HL-60 (cell line): ENCODE measurements at regions not wholly inside any gene's neighbourhood (a gene's known extent, or its start where the extent isn't known, plus 50 kb on each side); places are given as distances from the start of the nearest gene placed in this dataset.

Source experiments
- DNase-seq, 2 experiments: peaks; one replicate each; pipeline ENCODE4 v3.0.0-alpha.2; 2010 to 2020; ENCODE audit warnings: low read depth in 1 of 2, low spot score in 1 of 2
- H3K27ac ChIP-seq: fragments of 250-450 bp; sonication (Bioruptor Pico); replicated peaks from 2 replicates; pipeline ENCODE4 v1.5.1; 2020; ENCODE audit warnings: mild to moderate bottlenecking, moderate library complexity
- H3K27me3 ChIP-seq: fragments of 250-450 bp; sonication (Bioruptor Pico); 2 replicates; pipeline ENCODE4 v1.5.1; 2021; ENCODE audit warnings: mild to moderate bottlenecking, moderate library complexity; ENCODE audit not compliant: insufficient read depth, poor library complexity, severe bottlenecking
- H3K4me3 ChIP-seq: replicated peaks from 2 replicates; pipeline ENCODE4 v1.5.1; 2011; ENCODE audit warnings: mild to moderate bottlenecking, control low read depth, low read length; ENCODE audit not compliant: insufficient read depth
- GABPA ChIP-seq: IDR thresholded peaks from 2 replicates; pipeline ENCODE4 v1.6.1; 2012; ENCODE audit warnings: low read depth
- POLR2AphosphoS5 ChIP-seq: IDR thresholded peaks from 2 replicates; pipeline ENCODE4 v1.6.1; 2012; ENCODE audit warnings: low read depth
- SPI1 ChIP-seq: IDR thresholded peaks from 2 replicates; pipeline ENCODE4 v1.6.1; 2012; ENCODE audit warnings: low read depth, mild to moderate bottlenecking, borderline replicate concordance
- TF ChIP-seq, protein P1 (sequence below): IDR thresholded peaks from 2 replicates; pipeline ENCODE4 v1.6.1; 2012; ENCODE audit warnings: low read depth; ENCODE audit not compliant: insufficient replicate concordance
- TF ChIP-seq, protein P2 (sequence below): IDR thresholded peaks from one replicate; pipeline ENCODE4 v1.5.1; 2011; ENCODE audit warnings: low read length, control low read depth, inconsistent platforms; ENCODE audit not compliant: insufficient read depth

DNA sequence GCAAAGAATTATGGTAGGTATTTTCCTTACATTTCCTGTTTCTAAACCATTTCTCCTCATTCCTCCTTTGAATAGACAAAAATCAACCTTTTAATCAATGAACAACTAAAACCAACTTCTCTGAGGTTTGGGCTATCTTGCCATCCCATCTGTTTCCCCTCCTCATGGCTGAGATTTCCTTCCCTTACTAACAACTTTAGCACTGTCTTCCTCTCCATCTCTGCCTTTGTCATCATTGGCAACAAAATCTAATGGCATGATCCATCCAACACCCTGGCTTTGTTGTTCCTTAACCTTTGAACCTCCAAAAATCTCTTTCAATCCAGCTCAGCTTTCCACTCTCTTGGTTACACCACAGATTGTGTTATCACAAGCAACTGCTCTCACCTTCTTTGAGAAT is 95.3 kb upstream of the FAM136A start:
- Histone ChIP-seq H3K4me3 (no peak overlapping the region), H3K27ac (no peak overlapping the region), H3K27me3 (no peaks in the 10 kb centered on the region)
- TF ChIP-seq, protein P1, sequence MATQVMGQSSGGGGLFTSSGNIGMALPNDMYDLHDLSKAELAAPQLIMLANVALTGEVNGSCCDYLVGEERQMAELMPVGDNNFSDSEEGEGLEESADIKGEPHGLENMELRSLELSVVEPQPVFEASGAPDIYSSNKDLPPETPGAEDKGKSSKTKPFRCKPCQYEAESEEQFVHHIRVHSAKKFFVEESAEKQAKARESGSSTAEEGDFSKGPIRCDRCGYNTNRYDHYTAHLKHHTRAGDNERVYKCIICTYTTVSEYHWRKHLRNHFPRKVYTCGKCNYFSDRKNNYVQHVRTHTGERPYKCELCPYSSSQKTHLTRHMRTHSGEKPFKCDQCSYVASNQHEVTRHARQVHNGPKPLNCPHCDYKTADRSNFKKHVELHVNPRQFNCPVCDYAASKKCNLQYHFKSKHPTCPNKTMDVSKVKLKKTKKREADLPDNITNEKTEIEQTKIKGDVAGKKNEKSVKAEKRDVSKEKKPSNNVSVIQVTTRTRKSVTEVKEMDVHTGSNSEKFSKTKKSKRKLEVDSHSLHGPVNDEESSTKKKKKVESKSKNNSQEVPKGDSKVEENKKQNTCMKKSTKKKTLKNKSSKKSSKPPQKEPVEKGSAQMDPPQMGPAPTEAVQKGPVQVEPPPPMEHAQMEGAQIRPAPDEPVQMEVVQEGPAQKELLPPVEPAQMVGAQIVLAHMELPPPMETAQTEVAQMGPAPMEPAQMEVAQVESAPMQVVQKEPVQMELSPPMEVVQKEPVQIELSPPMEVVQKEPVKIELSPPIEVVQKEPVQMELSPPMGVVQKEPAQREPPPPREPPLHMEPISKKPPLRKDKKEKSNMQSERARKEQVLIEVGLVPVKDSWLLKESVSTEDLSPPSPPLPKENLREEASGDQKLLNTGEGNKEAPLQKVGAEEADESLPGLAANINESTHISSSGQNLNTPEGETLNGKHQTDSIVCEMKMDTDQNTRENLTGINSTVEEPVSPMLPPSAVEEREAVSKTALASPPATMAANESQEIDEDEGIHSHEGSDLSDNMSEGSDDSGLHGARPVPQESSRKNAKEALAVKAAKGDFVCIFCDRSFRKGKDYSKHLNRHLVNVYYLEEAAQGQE, result no peak
- TF ChIP-seq, protein P2, sequence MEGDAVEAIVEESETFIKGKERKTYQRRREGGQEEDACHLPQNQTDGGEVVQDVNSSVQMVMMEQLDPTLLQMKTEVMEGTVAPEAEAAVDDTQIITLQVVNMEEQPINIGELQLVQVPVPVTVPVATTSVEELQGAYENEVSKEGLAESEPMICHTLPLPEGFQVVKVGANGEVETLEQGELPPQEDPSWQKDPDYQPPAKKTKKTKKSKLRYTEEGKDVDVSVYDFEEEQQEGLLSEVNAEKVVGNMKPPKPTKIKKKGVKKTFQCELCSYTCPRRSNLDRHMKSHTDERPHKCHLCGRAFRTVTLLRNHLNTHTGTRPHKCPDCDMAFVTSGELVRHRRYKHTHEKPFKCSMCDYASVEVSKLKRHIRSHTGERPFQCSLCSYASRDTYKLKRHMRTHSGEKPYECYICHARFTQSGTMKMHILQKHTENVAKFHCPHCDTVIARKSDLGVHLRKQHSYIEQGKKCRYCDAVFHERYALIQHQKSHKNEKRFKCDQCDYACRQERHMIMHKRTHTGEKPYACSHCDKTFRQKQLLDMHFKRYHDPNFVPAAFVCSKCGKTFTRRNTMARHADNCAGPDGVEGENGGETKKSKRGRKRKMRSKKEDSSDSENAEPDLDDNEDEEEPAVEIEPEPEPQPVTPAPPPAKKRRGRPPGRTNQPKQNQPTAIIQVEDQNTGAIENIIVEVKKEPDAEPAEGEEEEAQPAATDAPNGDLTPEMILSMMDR, result no peak
- TF ChIP-seq POLR2AphosphoS5 (no peak), GABPA (no peak), SPI1 (no peak)
- DNase-seq, result no peak

GRCh38 chr2:70396612-70397011 is 94.7 kb upstream of the FAM136A start:
- Histone ChIP-seq H3K27me3 (no peaks in the 10 kb centered on the region), H3K27ac (no peak overlapping the region), H3K4me3 (no peak overlapping the region)
- TF ChIP-seq, protein P1, result no peak
- TF ChIP-seq, protein P2, result no peak
- no peak for TF ChIP-seq GABPA
- no peak for TF ChIP-seq SPI1
- no peak for TF ChIP-seq POLR2AphosphoS5
- DNase-seq, result no peak

GRCh38 chr2:70393881-70394280 is 92.0 kb upstream of the FAM136A start:
- no peak for DNase-seq
- Histone ChIP-seq H3K27me3 (no peaks in the 10 kb centered on the region), H3K27ac (no peak overlapping the region), H3K4me3 (no peak overlapping the region)
- TF ChIP-seq POLR2AphosphoS5 (no peak), GABPA (no peak), SPI1 (no peak)
- TF ChIP-seq, protein P1, result no peak
- TF ChIP-seq, protein P2, result no peak
